ENCODE measurements at regions not wholly inside any gene's neighbourhood (a gene's known extent, or its start where the extent isn't known, plus 50 kb on each side); places are given as distances from the start of the nearest gene placed in this dataset.

GRCh38 chr19:28051047-28051446 is 1161.9 kb downstream of the UQCRFS1 start:
- TF ChIP-seq CHD4 (IDR thresholded peaks at IDR 0.05; ENCODE audit: borderline replicate concordance) = no peak
- TF ChIP-seq NPAS2 (CRISPR knock-in tag; IDR thresholded peaks at IDR 0.05; ENCODE audit: borderline replicate concordance) = no peak
- TF ChIP-seq HOXB5 (CRISPR knock-in tag; IDR thresholded peaks at IDR 0.05) = no peak
- no peak for TF ChIP-seq RNF2 (IDR thresholded peaks at IDR 0.05; ENCODE audit: borderline replicate concordance, low read depth)
- TF ChIP-seq, protein P1, sequence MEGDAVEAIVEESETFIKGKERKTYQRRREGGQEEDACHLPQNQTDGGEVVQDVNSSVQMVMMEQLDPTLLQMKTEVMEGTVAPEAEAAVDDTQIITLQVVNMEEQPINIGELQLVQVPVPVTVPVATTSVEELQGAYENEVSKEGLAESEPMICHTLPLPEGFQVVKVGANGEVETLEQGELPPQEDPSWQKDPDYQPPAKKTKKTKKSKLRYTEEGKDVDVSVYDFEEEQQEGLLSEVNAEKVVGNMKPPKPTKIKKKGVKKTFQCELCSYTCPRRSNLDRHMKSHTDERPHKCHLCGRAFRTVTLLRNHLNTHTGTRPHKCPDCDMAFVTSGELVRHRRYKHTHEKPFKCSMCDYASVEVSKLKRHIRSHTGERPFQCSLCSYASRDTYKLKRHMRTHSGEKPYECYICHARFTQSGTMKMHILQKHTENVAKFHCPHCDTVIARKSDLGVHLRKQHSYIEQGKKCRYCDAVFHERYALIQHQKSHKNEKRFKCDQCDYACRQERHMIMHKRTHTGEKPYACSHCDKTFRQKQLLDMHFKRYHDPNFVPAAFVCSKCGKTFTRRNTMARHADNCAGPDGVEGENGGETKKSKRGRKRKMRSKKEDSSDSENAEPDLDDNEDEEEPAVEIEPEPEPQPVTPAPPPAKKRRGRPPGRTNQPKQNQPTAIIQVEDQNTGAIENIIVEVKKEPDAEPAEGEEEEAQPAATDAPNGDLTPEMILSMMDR (IDR thresholded peaks at IDR 0.05) = no peak
- no peak for TF ChIP-seq NFE2L2 (conservative IDR thresholded peaks at IDR 0.05; ENCODE audit: low read length)
- TF ChIP-seq SREBF2 (IDR thresholded peaks at IDR 0.05) = no peak
- no peak for TF ChIP-seq FOSB (CRISPR knock-in tag; IDR thresholded peaks at IDR 0.05)
- TF ChIP-seq, protein P2, sequence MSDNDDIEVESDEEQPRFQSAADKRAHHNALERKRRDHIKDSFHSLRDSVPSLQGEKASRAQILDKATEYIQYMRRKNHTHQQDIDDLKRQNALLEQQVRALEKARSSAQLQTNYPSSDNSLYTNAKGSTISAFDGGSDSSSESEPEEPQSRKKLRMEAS (IDR thresholded peaks at IDR 0.05) = no peak
- no peak for TF ChIP-seq REST (IDR thresholded peaks at IDR 0.05)
- TF ChIP-seq KDM1A (IDR thresholded peaks at IDR 0.05; ENCODE audit: low read depth) = no peak
- Histone ChIP-seq H3K4me2 (no peak overlapping the region), H3K4me1 (no peaks in the 10 kb centered on the region), H3K4me3 (no peak overlapping the region), H3K9me3 (peaks cover 36% of the 10 kb centered on the region), H3K27ac (no peak overlapping the region)
- no peak for DNase-seq (ENCODE audit: low read depth in 1 of 2, low spot score in 1 of 2)
- WGBS (ENCODE audit: missing lambda C conversion rate) = 10% methylated on average over 6 of the region's 6 CpGs
- no peak for ATAC-seq
- ChIA-PET POLR2A (no interaction called here), CTCF (interaction anchor here (1.3 to 2.2 kb wide), 2 partner anchors 8 to 13 kb away, joined by 3 to 5 read pairs; no protein-coding TSS in a partner anchor)
- FAIRE-seq = no peak

GRCh38 chr19:28049875-28050274 is 1163.1 kb downstream of the UQCRFS1 start:
- ChIA-PET CTCF (interaction anchor here (1.2 to 2.2 kb wide), 2 partner anchors 9 to 12 kb away, joined by 4 to 5 read pairs; no protein-coding TSS in a partner anchor), POLR2A (no interaction called here)
- ATAC-seq = no peak
- no peak overlapping the region for H3K4me3 ChIP-seq
- WGBS (ENCODE audit: missing lambda C conversion rate) = 8% methylated on average over 2 of the region's 2 CpGs
- no peak for DNase-seq (ENCODE audit: low read depth in 1 of 2, low spot score in 1 of 2)
- FAIRE-seq = no peak
- no peak overlapping the region for H3K27ac ChIP-seq
- peaks cover 45% of the 10 kb centered on the region for H3K9me3 ChIP-seq
- H3K4me1 ChIP-seq = no peaks in the 10 kb centered on the region
- no peak overlapping the region for H3K4me2 ChIP-seq
- TF ChIP-seq, protein P1 (IDR thresholded peaks at IDR 0.05) = no peak
- no peak for TF ChIP-seq NFE2L2 (conservative IDR thresholded peaks at IDR 0.05; ENCODE audit: low read length)
- no peak for TF ChIP-seq SREBF2 (IDR thresholded peaks at IDR 0.05)
- no peak for TF ChIP-seq PHF8 (IDR thresholded peaks at IDR 0.05; ENCODE audit: borderline replicate concordance, low read depth)
- no peak for TF ChIP-seq FOXS1 (CRISPR knock-in tag; IDR thresholded peaks at IDR 0.05)
- no peak for TF ChIP-seq HOXB13 (CRISPR knock-in tag; IDR thresholded peaks at IDR 0.05; ENCODE audit: low read depth)
- no peak for TF ChIP-seq ESRRA (IDR thresholded peaks at IDR 0.05; ENCODE audit: borderline replicate concordance, low read length)
- no peak for TF ChIP-seq FOSL2 (IDR thresholded peaks at IDR 0.05)
- TF ChIP-seq FOSL2 (CRISPR knock-in tag; IDR thresholded peaks at IDR 0.05) = no peak
- no peak for TF ChIP-seq RCOR1 (IDR thresholded peaks at IDR 0.05; ENCODE audit: low read depth, low read length)
- TF ChIP-seq KDM1A (IDR thresholded peaks at IDR 0.05; ENCODE audit: low read depth) = no peak
- TF ChIP-seq KDM5A (IDR thresholded peaks at IDR 0.05) = no peak
- TF ChIP-seq RFX5 (IDR thresholded peaks at IDR 0.05) = no peak
- TF ChIP-seq POLR2AphosphoS2 (conservative IDR thresholded peaks at IDR 0.05; ENCODE audit: low read length) = no peak
- no peak for TF ChIP-seq CBX8 (IDR thresholded peaks at IDR 0.05)
- no peak for TF ChIP-seq SMC3 (IDR thresholded peaks at IDR 0.05)
- no peak for TF ChIP-seq RNF2 (IDR thresholded peaks at IDR 0.05; ENCODE audit: borderline replicate concordance, low read depth)
- no peak for TF ChIP-seq CBX2 (IDR thresholded peaks at IDR 0.05; ENCODE audit: borderline replicate concordance, low read depth)
- TF ChIP-seq USF2 (IDR thresholded peaks at IDR 0.05) = no peak

Data from A549 (cell line).